ENCODE measurements at regions not wholly inside any gene's neighbourhood (a gene's known extent, or its start where the extent isn't known, plus 50 kb on each side); places are given as distances from the start of the nearest gene placed in this dataset.

- Histone ChIP-seq H3K4me3 (no peak overlapping the region), H3K9ac (ENCODE audit: insufficient read depth in 1 of 2, low read length in 2 of 2) (no peak overlapping the region), H3K9me3 (ENCODE audit: control insufficient read depth in 4 of 4, insufficient read depth in 3 of 4, low read length in 3 of 4) (no peaks in the 10 kb centered on the region), H3K27ac (ENCODE audit: low read depth in 1 of 2, low read length in 1 of 2) (no peak overlapping the region), H3K27me3 (ENCODE audit: control insufficient read depth in 3 of 3, insufficient read depth in 3 of 3, low read length in 2 of 3) (no peaks in the 10 kb centered on the region), H3K4me1 (ENCODE audit: control insufficient read depth in 5 of 5, insufficient read depth in 5 of 5, low read length in 5 of 5) (peaks cover 0 to 11% (median 1%) of the 10 kb centered on the region in 5 donors), H3K36me3 (ENCODE audit: control insufficient read depth in 4 of 4, insufficient read depth in 4 of 4, low read length in 4 of 4) (no peaks in the 10 kb centered on the region)
- 54 to 86% methylated on average over 4 of the region's 4 CpGs for WGBS, 2 donors
- TF ChIP-seq CTCF (IDR thresholded peaks at IDR 0.05; ENCODE audit: control extremely low read depth, extremely low read depth) = no peak
- ATAC-seq (ENCODE audit: insufficient read depth, low FRiP score) (no peak), DNase-seq (no peak)
Observed at GRCh38 chr12:69101505-69101904, 137.9 kb upstream of the CPSF6 start.

- Histone ChIP-seq H3K4me3 (no peak overlapping the region), H3K4me1 (ENCODE audit: control insufficient read depth in 5 of 5, insufficient read depth in 5 of 5, low read length in 5 of 5) (peaks cover 0 to 23% (median 4%) of the 10 kb centered on the region in 5 donors), H3K9me3 (ENCODE audit: control insufficient read depth in 4 of 4, insufficient read depth in 3 of 4, low read length in 3 of 4) (no peaks in the 10 kb centered on the region), H3K9ac (ENCODE audit: insufficient read depth in 1 of 2, low read length in 2 of 2) (no peak overlapping the region), H3K36me3 (ENCODE audit: control insufficient read depth in 4 of 4, insufficient read depth in 4 of 4, low read length in 4 of 4) (no peaks in the 10 kb centered on the region), H3K27me3 (ENCODE audit: control insufficient read depth in 3 of 3, insufficient read depth in 3 of 3, low read length in 2 of 3) (no peaks in the 10 kb centered on the region), H3K27ac (ENCODE audit: low read depth in 1 of 2, low read length in 1 of 2) (no peak overlapping the region)
- WGBS, 2 donors = 21 to 30% methylated on average over 3 of the region's 3 CpGs
- TF ChIP-seq CTCF (IDR thresholded peaks at IDR 0.05; ENCODE audit: control extremely low read depth, extremely low read depth) = no peak
- DNase-seq = no peak
- no peak for ATAC-seq (ENCODE audit: insufficient read depth, low FRiP score)
Observed at GRCh38 chr12:69102856-69103255, 136.5 kb upstream of the CPSF6 start.

GRCh38 chr12:69105101-69105962 is 134.0 kb upstream of the CPSF6 start:
- peak overlapping the region in 1 of 2 donors; percentile 64 for H3K27ac ChIP-seq (ENCODE audit: low read depth in 1 of 2, low read length in 1 of 2)
- H3K36me3 ChIP-seq (ENCODE audit: control insufficient read depth in 4 of 4, insufficient read depth in 4 of 4, low read length in 4 of 4) = no peaks in the 10 kb centered on the region
- 71 to 92% methylated on average over 3 of the region's 3 CpGs for WGBS, 2 donors
- no peak overlapping the region for H3K4me3 ChIP-seq
- H3K9ac ChIP-seq (ENCODE audit: insufficient read depth in 1 of 2, low read length in 2 of 2) = no peak overlapping the region
- H3K4me1 ChIP-seq (ENCODE audit: control insufficient read depth in 5 of 5, insufficient read depth in 5 of 5, low read length in 5 of 5) = peaks cover 0 to 23% (median 8%) of the 10 kb centered on the region in 5 donors
- TF ChIP-seq CTCF (IDR thresholded peaks at IDR 0.05; ENCODE audit: control extremely low read depth, extremely low read depth) = no peak
- no peak for ATAC-seq (ENCODE audit: insufficient read depth, low FRiP score)
- H3K9me3 ChIP-seq (ENCODE audit: control insufficient read depth in 4 of 4, insufficient read depth in 3 of 4, low read length in 3 of 4) = no peaks in the 10 kb centered on the region
- peak in 2 of 3 donors; percentile 19 to 50 for DNase-seq
- no peaks in the 10 kb centered on the region for H3K27me3 ChIP-seq (ENCODE audit: control insufficient read depth in 3 of 3, insufficient read depth in 3 of 3, low read length in 2 of 3)
